Esophagus muscularis mucosa (tissue), 3 donors: ENCODE measurements at regions not wholly inside any gene's neighbourhood (a gene's known extent, or its start where the extent isn't known, plus 50 kb on each side); places are given as distances from the start of the nearest gene placed in this dataset.

ENCODE experiments used
- CTCF ChIP-seq, 3 experiments: fragments of 200-600 bp in 2 of 3; fragments of 450-650 bp in 1 of 3; sonication (generic) in 2 of 3; IDR thresholded peaks; one replicate each; pipeline ENCODE4 v1.5.1; 2017 to 2019; ENCODE audit warnings: antibody characterized with exemption in 3 of 3, mild to moderate bottlenecking in 2 of 3, moderate library complexity in 1 of 3
- POLR2A ChIP-seq: fragments of 450-650 bp; IDR thresholded peaks from one replicate; pipeline ENCODE4 v1.6.1; 2017; ENCODE audit warnings: antibody characterized with exemption, moderate library complexity, mild to moderate bottlenecking, low read depth
- POLR2AphosphoS5 ChIP-seq, 2 donors: sonication (generic); formaldehyde crosslinking; IDR thresholded peaks; one replicate each; pipeline ENCODE4 v1.6.1; 2017; ENCODE audit warnings: antibody characterized with exemption in 2 of 2

GRCh38 chr7:82631998-82632397 is 188.4 kb upstream of the CACNA2D1 start:
- TF ChIP-seq CTCF (IDR thresholded peaks at IDR 0.05) (no peak), POLR2AphosphoS5 (IDR thresholded peaks at IDR 0.05) (no peak), POLR2A (no peak)
